H9 (cell line): ENCODE measurements at regions not wholly inside any gene's neighbourhood (a gene's known extent, or its start where the extent isn't known, plus 50 kb on each side); places are given as distances from the start of the nearest gene placed in this dataset.

Experiments
- DNase-seq: peaks from one replicate; pipeline ENCODE4 v3.0.0-alpha.2; 2017
- H2AFZ ChIP-seq: one replicate; pipeline ENCODE4 v1.6.1; 2013; ENCODE audit warnings: mild to moderate bottlenecking, low read length, control low read depth, moderate library complexity
- H2AK5ac ChIP-seq: 2 replicates; pipeline ENCODE4 v1.6.1; 2013; ENCODE audit warnings: low read length, control low read depth, mixed read lengths; ENCODE audit not compliant: insufficient read length
- H2BK120ac ChIP-seq: one replicate; pipeline ENCODE4 v1.6.1; 2013; ENCODE audit warnings: low read depth, mild to moderate bottlenecking, low read length, control low read depth, inconsistent platforms; ENCODE audit not compliant: poor library complexity, severe bottlenecking
- H2BK12ac ChIP-seq: 2 replicates; pipeline ENCODE4 v1.6.1; 2013; ENCODE audit warnings: low read length, control low read depth, mixed read lengths, low read depth; ENCODE audit not compliant: insufficient read length
- H2BK15ac ChIP-seq: 2 replicates; pipeline ENCODE4 v1.6.1; 2013; ENCODE audit warnings: low read depth, low read length, control low read depth
- H2BK20ac ChIP-seq: one replicate; pipeline ENCODE4 v1.6.1; 2013; ENCODE audit warnings: low read depth, mild to moderate bottlenecking, low read length, control low read depth, inconsistent platforms; ENCODE audit not compliant: poor library complexity, severe bottlenecking
- H2BK5ac ChIP-seq: 2 replicates; pipeline ENCODE4 v1.6.1; 2013; ENCODE audit warnings: low read length, control low read depth, mixed read lengths; ENCODE audit not compliant: insufficient read length
- H3K14ac ChIP-seq: 2 replicates; pipeline ENCODE4 v1.6.1; 2013; ENCODE audit warnings: low read length, control low read depth; ENCODE audit not compliant: insufficient read depth
- H3K18ac ChIP-seq: 2 replicates; pipeline ENCODE4 v1.6.1; 2013; ENCODE audit warnings: low read depth, mild to moderate bottlenecking, mixed read lengths, low read length, control low read depth; ENCODE audit not compliant: insufficient read length
- H3K23ac ChIP-seq: 2 replicates; pipeline ENCODE4 v1.6.1; 2013; ENCODE audit warnings: low read length, control low read depth, mixed read lengths, low read depth; ENCODE audit not compliant: insufficient read length
- H3K23me2 ChIP-seq: 2 replicates; pipeline ENCODE4 v1.6.1; 2013; ENCODE audit warnings: low read depth, mild to moderate bottlenecking, mixed read lengths, low read length, control low read depth; ENCODE audit not compliant: insufficient read length, poor library complexity, severe bottlenecking
- H3K27ac ChIP-seq: 2 replicates; pipeline ENCODE4 v1.5.1; 2013; ENCODE audit warnings: low read length, control low read depth, mixed read lengths, low read depth; ENCODE audit not compliant: insufficient read length
- H3K27me3 ChIP-seq: 2 replicates; pipeline ENCODE4 v1.6.1; 2013; ENCODE audit warnings: low read length, control low read depth, inconsistent platforms; ENCODE audit not compliant: insufficient read depth
- H3K4ac ChIP-seq: 2 replicates; pipeline ENCODE4 v1.6.1; 2013; ENCODE audit warnings: low read depth, mild to moderate bottlenecking, control low read depth, inconsistent platforms, low read length, moderate library complexity
- H3K4me1 ChIP-seq: 2 replicates; pipeline ENCODE4 v1.6.1; 2013; ENCODE audit warnings: low read length, control low read depth, inconsistent platforms; ENCODE audit not compliant: insufficient read depth
- H3K4me2 ChIP-seq: 2 replicates; pipeline ENCODE4 v1.6.1; 2013; ENCODE audit warnings: low read length, control low read depth, mixed read lengths; ENCODE audit not compliant: insufficient read length, insufficient read depth
- H3K56ac ChIP-seq: 2 replicates; pipeline ENCODE4 v1.6.1; 2013; ENCODE audit warnings: low read depth, mild to moderate bottlenecking, mixed read lengths, low read length, control low read depth; ENCODE audit not compliant: insufficient read length
- H3K79me1 ChIP-seq: 2 replicates; pipeline ENCODE4 v1.6.1; 2013; ENCODE audit warnings: low read depth, mild to moderate bottlenecking, moderate library complexity, low read length, control low read depth, inconsistent platforms; ENCODE audit not compliant: insufficient read depth, poor library complexity, severe bottlenecking
- H3K79me2 ChIP-seq: 2 replicates; pipeline ENCODE4 v1.6.1; 2013; ENCODE audit warnings: low read length, control low read depth, inconsistent platforms; ENCODE audit not compliant: insufficient read depth
- H3K9ac ChIP-seq: 2 replicates; pipeline ENCODE4 v1.6.1; 2013; ENCODE audit warnings: low read length, control low read depth, mixed read lengths; ENCODE audit not compliant: insufficient read length; ENCODE audit errors: extremely low read depth
- H3K9me3 ChIP-seq: one replicate; pipeline ENCODE4 v1.6.1; 2013; ENCODE audit warnings: low read depth, low read length, inconsistent platforms; ENCODE audit not compliant: control insufficient read depth
- H3T11ph ChIP-seq: one replicate; pipeline ENCODE4 v1.6.1; 2013; ENCODE audit warnings: mild to moderate bottlenecking, low read length, control low read depth, inconsistent platforms
- H4K20me1 ChIP-seq: one replicate; pipeline ENCODE4 v1.6.1; 2013; ENCODE audit not compliant: control insufficient read depth, insufficient read length, insufficient read depth
- H4K5ac ChIP-seq: 2 replicates; pipeline ENCODE4 v1.6.1; 2013; ENCODE audit warnings: low read depth, mild to moderate bottlenecking, mixed read lengths, low read length, control low read depth; ENCODE audit not compliant: insufficient read length
- H4K8ac ChIP-seq: replicated peaks from 2 replicates; pipeline ENCODE4 v1.6.1; 2013; ENCODE audit warnings: low read length, control low read depth, mixed read lengths, low read depth; ENCODE audit not compliant: insufficient read length
- H4K91ac ChIP-seq: 2 replicates; pipeline ENCODE4 v1.6.1; 2013; ENCODE audit warnings: low read depth, mild to moderate bottlenecking, moderate library complexity, mixed read lengths, low read length, control low read depth; ENCODE audit not compliant: insufficient read length
- H3K27ac Mint-ChIP-seq, 3 experiments: 2 replicates in 2 of 3; 3 replicates in 1 of 3; pipeline ENCODE4 v1.8.0; 2020 to 2021; ENCODE audit warnings: mixed read lengths in 3 of 3, mild to moderate bottlenecking in 1 of 3, moderate library complexity in 1 of 3
- H3K27me3 Mint-ChIP-seq: 2 replicates; pipeline ENCODE4 v1.8.0; 2021; ENCODE audit warnings: low read depth, mild to moderate bottlenecking, moderate library complexity, mixed read lengths
- H3K36me3 Mint-ChIP-seq, 3 experiments: 2 replicates in 2 of 3; 3 replicates in 1 of 3; pipeline ENCODE4 v1.8.0; 2020 to 2021; ENCODE audit warnings: low read depth in 3 of 3, mixed read lengths in 3 of 3; ENCODE audit not compliant: insufficient read depth in 1 of 3
- H3K4me1 Mint-ChIP-seq, 2 experiments: 2 replicates each; pipeline ENCODE4 v1.8.0; 2020; ENCODE audit warnings: mixed read lengths in 2 of 2
- H3K4me3 Mint-ChIP-seq, 2 experiments: 2 replicates in 1 of 2; 3 replicates in 1 of 2; pipeline ENCODE4 v1.8.0; 2020 to 2021; ENCODE audit warnings: mild to moderate bottlenecking in 2 of 2, mixed read lengths in 2 of 2, moderate library complexity in 1 of 2
- H3K9me3 Mint-ChIP-seq, 2 experiments: 2 replicates in 1 of 2; 3 replicates in 1 of 2; pipeline ENCODE4 v1.8.0; 2020; ENCODE audit warnings: mild to moderate bottlenecking in 2 of 2, mixed read lengths in 2 of 2, moderate library complexity in 1 of 2
- CTCF ChIP-seq: fragments of 200-600 bp; sonication (generic); conservative IDR thresholded peaks from 3 replicates; pipeline ENCODE4 v1.8.0; 2021; ENCODE audit warnings: antibody characterized with exemption, mild to moderate bottlenecking
- WGBS: extraction: QIAGEN DNeasy Blood & Tissue Kit; methylation state at CpG from one replicate; pipeline ENCODE4 v1.1.7; 2013; ENCODE audit warnings: missing lambda C conversion rate, low lambda C conversion rate, mixed read lengths; ENCODE audit not compliant: insufficient read length; ENCODE audit errors: extremely low coverage; 5-methylcytosine and 5-hydroxymethylcytosine counted together

DNA sequence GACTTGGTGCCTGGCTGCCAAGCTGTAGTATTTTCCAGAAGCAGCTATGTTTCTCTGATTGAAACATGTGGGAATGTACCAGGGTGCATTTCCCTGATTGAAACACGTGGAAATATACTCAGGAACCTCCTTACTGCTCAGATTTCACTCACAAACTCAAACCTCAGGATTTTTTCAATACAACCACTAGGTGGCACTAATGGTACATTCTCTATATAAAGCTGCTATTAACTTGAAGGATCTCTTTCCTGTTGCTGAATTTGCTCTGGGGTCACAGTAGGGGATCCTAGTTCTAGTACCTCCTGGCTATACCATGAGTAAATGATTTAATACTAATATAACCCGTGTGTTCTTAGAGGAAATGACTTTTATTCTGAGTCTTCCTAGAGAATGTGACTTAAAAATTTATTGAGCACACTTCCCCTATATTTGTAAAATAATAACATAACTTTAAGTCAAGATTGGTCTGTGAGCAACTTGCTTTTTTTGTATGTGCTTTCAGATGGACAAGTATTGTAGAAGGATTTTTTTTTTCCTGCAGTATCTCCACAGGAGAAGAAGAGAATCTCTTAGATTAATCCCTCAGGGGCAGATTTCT is 173.8 kb upstream of the MIS18BP1 start:
- Histone ChIP-seq H3K9ac (no peak overlapping the region), H3K79me2 (no peaks in the 10 kb centered on the region), H3K27me3 (no peaks in the 10 kb centered on the region), H3K23ac (no peak overlapping the region), H3K4ac (no peak overlapping the region), H2BK5ac (no peak overlapping the region), H2BK20ac (no peak overlapping the region), H4K5ac (no peak overlapping the region), H4K91ac (no peak overlapping the region), H2BK15ac (no peak overlapping the region), H3K4me2 (no peak overlapping the region), H2AFZ (peak overlapping the region; percentile 94), H2BK12ac (no peak overlapping the region), H3K18ac (no peak overlapping the region), H3T11ph (no peak overlapping the region), H2AK5ac (no peak overlapping the region), H3K56ac (no peak overlapping the region), H3K79me1 (no peaks in the 10 kb centered on the region), H3K9me3 (no peaks in the 10 kb centered on the region), H3K4me1 (peaks cover 2% of the 10 kb centered on the region; the same call in 1 of the 2 replicates), H4K20me1 (no peaks in the 10 kb centered on the region), H3K23me2 (no peaks in the 10 kb centered on the region), H3K14ac (no peak overlapping the region), H2BK120ac (no peak overlapping the region), H3K27ac (no peak overlapping the region), H4K8ac (no peak overlapping the region)
- no peak overlapping the region for H3K4me3 Mint-ChIP-seq
- no CpG with 5 or more reads among the region's 2 CpGs for WGBS
- DNase-seq = peak; percentile 37
- no peaks in the 10 kb centered on the region for H3K27me3 Mint-ChIP-seq
- TF ChIP-seq CTCF = peak; percentile 85
- peaks cover 12 to 17% of the 10 kb centered on the region in 2 experiments for H3K4me1 Mint-ChIP-seq
- no peak overlapping the region for H3K27ac Mint-ChIP-seq
- peaks cover 1 to 19% (median 1%) of the 10 kb centered on the region in 3 experiments; a peak in 5 of 7 replicates for H3K36me3 Mint-ChIP-seq
- peaks cover 11% of the 10 kb centered on the region in 2 experiments; a peak in 4 of 5 replicates for H3K9me3 Mint-ChIP-seq
